ENCODE measurements at regions not wholly inside any gene's neighbourhood (a gene's known extent, or its start where the extent isn't known, plus 50 kb on each side); places are given as distances from the start of the nearest gene placed in this dataset.

GRCh38 chr4:106647451-106647850 is 278.9 kb upstream of the GIMD1 start:
- POLR2A ChIA-PET, result no interaction called here
- no peaks in the 10 kb centered on the region for H3K36me3 ChIP-seq (ENCODE audit: control insufficient read depth in 2 of 2, insufficient read depth in 1 of 2, low read length in 2 of 2)
- H3K4me1 ChIP-seq (ENCODE audit: control insufficient read depth, insufficient read depth, low read length), result no peaks in the 10 kb centered on the region
- no peaks in the 10 kb centered on the region for H3K9me3 ChIP-seq (ENCODE audit: control insufficient read depth, insufficient read depth, low read depth, low read length)
- TF ChIP-seq KLF10 (tag by site-specific recombination; IDR thresholded peaks at IDR 0.05), result no peak
- H3K4me3 ChIP-seq (ENCODE audit: low read depth, low read length), result no peak overlapping the region
- H3K27ac ChIP-seq (ENCODE audit: extremely low read depth, low read depth, low read length), result no peak overlapping the region
- CTCF ChIA-PET, result interaction anchor here (1.1 kb wide), 1 partner anchor 144 kb away, joined by 3 read pairs; no protein-coding TSS in a partner anchor

- TF ChIP-seq ZNF473 (tag by site-specific recombination; IDR thresholded peaks at IDR 0.05) (no peak), ZNF704 (tag by site-specific recombination; IDR thresholded peaks at IDR 0.05) (no peak), ZBTB6 (tag by site-specific recombination; IDR thresholded peaks at IDR 0.05) (no peak), ZNF776 (tag by site-specific recombination; IDR thresholded peaks at IDR 0.05; ENCODE audit: borderline replicate concordance) (no peak), AEBP2 (tag by site-specific recombination; IDR thresholded peaks at IDR 0.05; ENCODE audit: borderline replicate concordance) (no peak), BCL11A (tag by site-specific recombination; IDR thresholded peaks at IDR 0.05; ENCODE audit: low read depth) (no peak), KLF10 (tag by site-specific recombination; IDR thresholded peaks at IDR 0.05) (no peak), ZNF560 (tag by site-specific recombination; IDR thresholded peaks at IDR 0.05; ENCODE audit: borderline replicate concordance) (no peak), SP7 (tag by site-specific recombination; IDR thresholded peaks at IDR 0.05) (no peak), ZNF202 (tag by site-specific recombination; IDR thresholded peaks at IDR 0.05; ENCODE audit: borderline replicate concordance) (no peak), ELK4 (IDR thresholded peaks at IDR 0.05; ENCODE audit: borderline replicate concordance, low read depth, low read length) (no peak), ZNF623 (tag by site-specific recombination; IDR thresholded peaks at IDR 0.05) (no peak), ZNF394 (tag by site-specific recombination; IDR thresholded peaks at IDR 0.05; ENCODE audit: borderline replicate concordance) (no peak), ZNF114 (tag by site-specific recombination; IDR thresholded peaks at IDR 0.05) (no peak), ZNF621 (tag by site-specific recombination; IDR thresholded peaks at IDR 0.05) (no peak)
- Histone ChIP-seq H3K4me3 (ENCODE audit: low read depth, low read length) (no peak overlapping the region), H3K27ac (ENCODE audit: extremely low read depth, low read depth, low read length) (no peak overlapping the region), H3K4me1 (ENCODE audit: control insufficient read depth, insufficient read depth, low read length) (no peaks in the 10 kb centered on the region), H3K36me3 (ENCODE audit: control insufficient read depth in 2 of 2, insufficient read depth in 1 of 2, low read length in 2 of 2) (no peaks in the 10 kb centered on the region), H3K9me3 (ENCODE audit: control insufficient read depth, insufficient read depth, low read depth, low read length) (no peaks in the 10 kb centered on the region)
- POLR2A ChIA-PET, result no interaction called here
- CTCF ChIA-PET, result no interaction called here
Measured at GRCh38 chr4:106629268-106629625, 260.7 kb upstream of the GIMD1 start.

- no peak overlapping the region for H3K27ac ChIP-seq (ENCODE audit: extremely low read depth, low read depth, low read length)
- no peak overlapping the region for H3K4me3 ChIP-seq (ENCODE audit: low read depth, low read length)
- H3K36me3 ChIP-seq (ENCODE audit: control insufficient read depth in 2 of 2, insufficient read depth in 1 of 2, low read length in 2 of 2), result no peaks in the 10 kb centered on the region
- no peaks in the 10 kb centered on the region for H3K4me1 ChIP-seq (ENCODE audit: control insufficient read depth, insufficient read depth, low read length)
- ChIA-PET CTCF (no interaction called here), POLR2A (no interaction called here)
- H3K9me3 ChIP-seq (ENCODE audit: control insufficient read depth, insufficient read depth, low read depth, low read length), result no peaks in the 10 kb centered on the region
- TF ChIP-seq SCRT2 (tag by site-specific recombination; IDR thresholded peaks at IDR 0.05), result no peak
- TF ChIP-seq ZNF629 (tag by site-specific recombination; IDR thresholded peaks at IDR 0.05), result no peak
- no peak for TF ChIP-seq TCF7L2 (IDR thresholded peaks at IDR 0.05; ENCODE audit: borderline replicate concordance, low read depth, low read length)
- no peak for TF ChIP-seq ZNF10 (tag by site-specific recombination; IDR thresholded peaks at IDR 0.05)
- TF ChIP-seq ZNF639 (tag by site-specific recombination; IDR thresholded peaks at IDR 0.05), result no peak
- no peak for TF ChIP-seq ZNF138 (tag by site-specific recombination; IDR thresholded peaks at IDR 0.05; ENCODE audit: borderline replicate concordance)
- no peak for TF ChIP-seq ZNF23 (tag by site-specific recombination; IDR thresholded peaks at IDR 0.05; ENCODE audit: borderline replicate concordance)
- TF ChIP-seq ZNF114 (tag by site-specific recombination; IDR thresholded peaks at IDR 0.05), result no peak
- TF ChIP-seq ZNF529 (tag by site-specific recombination; IDR thresholded peaks at IDR 0.05; ENCODE audit: insufficient replicate concordance), result no peak
- TF ChIP-seq ZSCAN4 (tag by site-specific recombination; IDR thresholded peaks at IDR 0.05), result no peak
- no peak for TF ChIP-seq SP3 (tag by site-specific recombination; IDR thresholded peaks at IDR 0.05)
Measured at GRCh38 chr4:106628586-106629267, 260.1 kb upstream of the GIMD1 start.
